K562 (cell line): ENCODE measurements at regions not wholly inside any gene's neighbourhood (a gene's known extent, or its start where the extent isn't known, plus 50 kb on each side); places are given as distances from the start of the nearest gene placed in this dataset.

Experiments used
- ATAC-seq: fragments of 200-7000 bp; cut with Tn5 transposase; 3 replicates; pipeline ENCODE4 v1.9.1; 2020; ENCODE audit warnings: moderate library complexity
- BruUV-seq: library from RNA; stranded (reverse); fragments of 400-500 nt; replicated peaks from 2 replicates; lab custom pipeline; 2021; lab: Mats Ljungman, UMichigan
- CTCF ChIA-PET: fragments of 300-600 bp; formaldehyde crosslinking; extraction: SDS; loops from one replicate; lab custom pipeline; 2021; ENCODE audit warnings: low intra/inter-chr PET ratio; lab: Yijun Ruan, JAX
- POLR2A ChIA-PET: fragments of 300-600, 350-650 bp; sonication (Branson Sonifier 250); formaldehyde crosslinking; extraction: SDS; loops from one replicate; lab custom pipeline; 2021; ENCODE audit warnings: antibody characterized with exemption, inconsistent platforms; lab: Yijun Ruan, JAX
- DNase-seq, 4 experiments: peaks; one replicate each; pipeline versions ENCODE4 v3.0.0 to v3.0.0-alpha.2; 2011 to 2018; ENCODE audit warnings: low spot score in 3 of 4, mixed read lengths in 3 of 4; ENCODE audit errors: extremely low read depth in 1 of 4
- FAIRE-seq: peaks from 2 replicates; lab custom pipeline; 2011; peaks lifted over from hg19 to GRCh38; lab: Jason Lieb, UNC
- H2AFZ ChIP-seq: 2 replicates; pipeline ENCODE4 v1.6.0; 2011; ENCODE audit warnings: low read depth, low read length, control low read depth, inconsistent platforms
- H3K27ac ChIP-seq: fragments of 200-600 bp; 3 replicates; pipeline ENCODE4 v1.8.0; 2011; ENCODE audit warnings: low read depth, mild to moderate bottlenecking, control low read depth, inconsistent platforms, low read length, moderate library complexity, mixed read lengths; ENCODE audit errors: extremely low read depth
- H3K27me3 ChIP-seq, 2 experiments: fragments of 300-600 bp in 1 of 2; 2 replicates in 1 of 2; 3 replicates in 1 of 2; pipeline versions ENCODE4 v1.6.0 to v1.8.0; 2011; ENCODE audit warnings: inconsistent platforms in 2 of 2, low read length in 2 of 2, mild to moderate bottlenecking in 1 of 2, mixed read lengths in 1 of 2, moderate library complexity in 1 of 2; ENCODE audit not compliant: control insufficient read depth in 2 of 2, insufficient read depth in 2 of 2
- H3K36me3 ChIP-seq: fragments of 300-600 bp; 3 replicates; pipeline ENCODE4 v1.8.0; 2011; ENCODE audit warnings: mild to moderate bottlenecking, low read length, inconsistent platforms; ENCODE audit not compliant: control insufficient read depth, insufficient read depth
- H3K4me1 ChIP-seq, 2 experiments: fragments of 200-600 bp in 1 of 2; replicated peaks in 1 of 2; 2 replicates in 1 of 2; 3 replicates in 1 of 2; pipeline versions ENCODE4 v1.5.1 to v1.8.0; 2011; ENCODE audit warnings: inconsistent platforms in 2 of 2, low read length in 2 of 2, mild to moderate bottlenecking in 1 of 2, mixed read lengths in 1 of 2, moderate library complexity in 1 of 2; ENCODE audit not compliant: control insufficient read depth in 2 of 2, insufficient read depth in 2 of 2
- H3K4me2 ChIP-seq: 2 replicates; pipeline ENCODE4 v1.6.1; 2011; ENCODE audit warnings: low read length, control low read depth, inconsistent platforms, mixed read lengths; ENCODE audit not compliant: insufficient read depth
- H3K4me3 ChIP-seq: fragments of 200-600 bp; sonication (generic), shearing (Covaris generic); 2 replicates; pipeline ENCODE4 v1.5.1; 2016; ENCODE audit warnings: control low read depth, inconsistent platforms
- H3K79me2 ChIP-seq: fragments of 200-600 bp; 3 replicates; pipeline ENCODE4 v1.8.0; 2011; ENCODE audit warnings: low read length, inconsistent platforms; ENCODE audit not compliant: control insufficient read depth, insufficient read depth
- H3K9ac ChIP-seq, 2 experiments: 2 replicates each; pipeline versions ENCODE4 v1.6.0 to v1.6.1; 2011; ENCODE audit warnings: low read depth in 2 of 2, low read length in 2 of 2, control low read depth in 1 of 2, inconsistent platforms in 1 of 2, mild to moderate bottlenecking in 1 of 2, mixed read lengths in 1 of 2; ENCODE audit not compliant: insufficient read depth in 1 of 2
- H3K9me1 ChIP-seq: one replicate; pipeline ENCODE4 v1.6.0; 2011; ENCODE audit warnings: inconsistent platforms, mild to moderate bottlenecking, low read length, moderate library complexity; ENCODE audit not compliant: control insufficient read depth, insufficient read depth
- H3K9me3 ChIP-seq: replicated peaks from 2 replicates; pipeline ENCODE4 v1.5.1; 2011; ENCODE audit warnings: low read depth, low read length, inconsistent platforms; ENCODE audit not compliant: control insufficient read depth, insufficient read depth
- H4K20me1 ChIP-seq: replicated peaks from 2 replicates; pipeline ENCODE4 v1.6.1; 2011; ENCODE audit warnings: low read length, inconsistent platforms, mixed read lengths; ENCODE audit not compliant: control insufficient read depth, insufficient read depth
- BRF1 ChIP-seq: IDR thresholded peaks from 3 replicates; pipeline ENCODE4 v1.6.1; 2011; ENCODE audit warnings: borderline replicate concordance, mild to moderate bottlenecking; ENCODE audit not compliant: insufficient read length; ENCODE audit errors: extremely low read depth
- HCFC1 ChIP-seq: IDR thresholded peaks from 2 replicates; pipeline ENCODE4 v1.6.1; 2012; ENCODE audit warnings: low read depth, low read length, improper control_type of control experiment
- MEF2D ChIP-seq: conservative IDR thresholded peaks from 2 replicates; pipeline ENCODE4 v1.6.1; 2016; ENCODE audit warnings: low read depth, missing genetic modification characterization, missing compliant biosample characterization
- MYNN ChIP-seq, 2 experiments: sonication (generic); formaldehyde crosslinking in 1 of 2; IDR thresholded peaks; 2 replicates each; pipeline versions ENCODE4 v1.5.0 to v1.6.1; 2016 to 2020; ENCODE audit warnings: antibody characterized with exemption in 1 of 2, missing genetic modification reagents in 1 of 2
- NR3C1 ChIP-seq: sonication (generic); formaldehyde crosslinking; IDR thresholded peaks from 2 replicates; pipeline ENCODE4 v1.8.1; 2022; ENCODE audit warnings: missing genetic modification reagents
- RAD21 ChIP-seq, 2 experiments: fragments of 250-450 bp in 1 of 2; fragments of 450-650 bp in 1 of 2; sonication (Bioruptor Pico) in 1 of 2; formaldehyde crosslinking in 1 of 2; IDR thresholded peaks in 1 of 2; conservative IDR thresholded peaks in 1 of 2; 2 replicates each; pipeline versions ENCODE4 v1.4.0 to v1.8.0; 2020 to 2022; ENCODE audit warnings: mild to moderate bottlenecking in 2 of 2, moderate library complexity in 1 of 2
- RBM17 ChIP-seq: fragments of 200-400 bp; formaldehyde crosslinking; IDR thresholded peaks from 2 replicates; pipeline ENCODE4 v1.6.1; 2017; ENCODE audit warnings: low read depth, mild to moderate bottlenecking, low read length, borderline replicate concordance
- TEAD4 ChIP-seq, 2 experiments: sonication (generic) in 1 of 2; formaldehyde crosslinking in 1 of 2; IDR thresholded peaks; 2 replicates each; pipeline versions ENCODE4 v1.6.1 to v1.8.0; 2012 to 2022; ENCODE audit warnings: borderline replicate concordance in 1 of 2, inconsistent platforms in 1 of 2, low read length in 1 of 2, mild to moderate bottlenecking in 1 of 2, missing genetic modification reagents in 1 of 2
- ZC3H8 ChIP-seq: fragments of 450-650 bp; IDR thresholded peaks from 2 replicates; pipeline ENCODE4 v1.6.1; 2017
- ZSCAN29 ChIP-seq: fragments of 450-650 bp; IDR thresholded peaks from 2 replicates; pipeline ENCODE4 v1.6.1; 2017
- WGBS: fragments of 100-300 bp; shearing (Covaris generic); methylation state at CpG from one replicate; pipeline ENCODE4 v1.1.6; 2016; ENCODE audit warnings: low coverage, mixed read lengths; ENCODE audit not compliant: insufficient coverage; ENCODE audit errors: missing lambda C conversion rate; 5-methylcytosine and 5-hydroxymethylcytosine counted together
- in situ Hi-C: fragments of 300-500 bp; cut with MboI; formaldehyde crosslinking; loops from 4 replicates; pipeline ENCODE4 v1.15.0; 2018; ENCODE audit warnings: inconsistent platforms, mixed read lengths
- intact Hi-C: fragments of 100-400 bp; cut with micrococcal nuclease; formaldehyde crosslinking; loops from 2 replicates; pipeline ENCODE4 v1.14.2; 2022
- TF ChIP-seq, protein P1 (sequence below): sonication (generic); formaldehyde crosslinking; IDR thresholded peaks from 2 replicates; pipeline ENCODE4 v1.8.0; 2023; ENCODE audit warnings: mild to moderate bottlenecking, missing genetic modification reagents

DNA sequence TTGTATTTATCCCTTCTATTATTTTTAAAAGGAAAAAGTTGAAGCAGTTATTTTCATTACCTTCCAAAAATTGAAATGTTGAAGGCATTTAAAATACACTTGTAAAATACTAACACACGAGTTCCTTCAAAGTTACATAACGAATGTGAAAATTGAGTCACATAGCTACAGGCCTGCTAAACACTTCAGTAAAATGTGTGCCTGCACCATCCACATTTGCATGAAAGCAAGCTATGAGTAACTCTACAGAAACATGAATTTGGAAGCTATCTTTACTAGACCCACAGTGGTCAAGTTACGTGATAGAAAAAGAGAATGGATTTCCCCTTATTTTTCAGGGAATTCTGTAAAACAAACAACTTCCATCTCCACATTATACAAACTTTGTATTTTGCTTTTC, 1148.8 kb upstream of the PCDH7 start:
- no peaks in the 10 kb centered on the region for H3K79me2 ChIP-seq
- H3K27me3 ChIP-seq, result no peaks in the 10 kb centered on the region
- no peak overlapping the region for H3K4me2 ChIP-seq
- in situ Hi-C loops, result no loop called here
- H3K4me1 ChIP-seq, result no peaks in the 10 kb centered on the region
- ATAC-seq (no peak), DNase-seq (no peak), FAIRE-seq (no peak)
- H3K9me1 ChIP-seq, result no peaks in the 10 kb centered on the region
- WGBS, result 0% methylated on average over 3 of the region's 3 CpGs
- no TSS peak for BruUV-seq
- CTCF ChIA-PET, result no interaction called here
- no peaks in the 10 kb centered on the region for H3K9me3 ChIP-seq
- H3K36me3 ChIP-seq, result no peaks in the 10 kb centered on the region
- TF ChIP-seq MEF2D (tag) (no peak), MYNN (IDR thresholded peaks at IDR 0.05) (no peak), MYNN (CRISPR knock-in tag; IDR thresholded peaks at IDR 0.05) (no peak), RBM17 (no peak)
- no peak overlapping the region for H2AFZ ChIP-seq
- no peak overlapping the region for H3K9ac ChIP-seq
- no peak overlapping the region for H3K4me3 ChIP-seq
- POLR2A ChIA-PET, result no interaction called here
- no peak overlapping the region for H3K27ac ChIP-seq
- intact Hi-C loops, result no loop called here
- no peaks in the 10 kb centered on the region for H4K20me1 ChIP-seq

DNA sequence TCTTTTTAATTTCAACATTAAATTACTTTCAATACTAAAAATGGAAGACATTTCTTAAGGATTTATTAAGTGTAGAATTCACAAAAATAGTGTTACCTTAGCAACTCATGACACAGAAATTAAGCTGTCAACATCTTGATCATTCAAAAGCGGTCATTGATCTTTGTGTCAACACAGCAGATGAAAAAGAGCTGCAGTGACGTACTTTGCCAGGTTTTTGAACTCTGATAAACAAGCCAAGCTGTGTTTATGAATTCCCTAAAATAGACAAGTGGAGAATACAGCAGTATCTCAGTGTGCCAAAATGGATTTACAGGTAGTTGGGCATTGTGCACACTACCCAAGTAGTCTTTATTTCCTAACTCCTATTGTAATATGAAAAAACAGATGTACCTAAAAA, 1141.8 kb upstream of the PCDH7 start:
- CTCF ChIA-PET, result no interaction called here
- 0% methylated on average over 2 of the region's 2 CpGs for WGBS
- H3K9ac ChIP-seq, result no peak overlapping the region
- H3K9me1 ChIP-seq, result no peaks in the 10 kb centered on the region
- ATAC-seq (no peak), FAIRE-seq (no peak), DNase-seq (no peak)
- intact Hi-C loops (no loop called here), in situ Hi-C loops (no loop called here)
- H3K36me3 ChIP-seq, result no peaks in the 10 kb centered on the region
- no peaks in the 10 kb centered on the region for H3K79me2 ChIP-seq
- H3K27ac ChIP-seq, result no peak overlapping the region
- H2AFZ ChIP-seq, result no peak overlapping the region
- no peaks in the 10 kb centered on the region for H3K27me3 ChIP-seq
- no peaks in the 10 kb centered on the region for H3K9me3 ChIP-seq
- BruUV-seq, result no TSS peak
- H3K4me3 ChIP-seq, result no peak overlapping the region
- no peak overlapping the region for H3K4me2 ChIP-seq
- no peaks in the 10 kb centered on the region for H3K4me1 ChIP-seq
- POLR2A ChIA-PET, result no interaction called here
- no peaks in the 10 kb centered on the region for H4K20me1 ChIP-seq
- TF ChIP-seq NR3C1 (CRISPR knock-in tag) (no peak), RAD21 (CRISPR knock-in tag; conservative IDR thresholded peaks at IDR 0.05 in 1 of 2, IDR thresholded peaks at IDR 0.05 in 1 of 2) (no peak), BRF1 (no peak), ZSCAN29 (no peak), ZC3H8 (no peak), HCFC1 (no peak), TEAD4 (IDR thresholded peaks at IDR 0.05; ENCODE audit: low read length) (no peak), TEAD4 (CRISPR knock-in tag; IDR thresholded peaks at IDR 0.05; ENCODE audit: borderline replicate concordance) (no peak)
- TF ChIP-seq, protein P1, sequence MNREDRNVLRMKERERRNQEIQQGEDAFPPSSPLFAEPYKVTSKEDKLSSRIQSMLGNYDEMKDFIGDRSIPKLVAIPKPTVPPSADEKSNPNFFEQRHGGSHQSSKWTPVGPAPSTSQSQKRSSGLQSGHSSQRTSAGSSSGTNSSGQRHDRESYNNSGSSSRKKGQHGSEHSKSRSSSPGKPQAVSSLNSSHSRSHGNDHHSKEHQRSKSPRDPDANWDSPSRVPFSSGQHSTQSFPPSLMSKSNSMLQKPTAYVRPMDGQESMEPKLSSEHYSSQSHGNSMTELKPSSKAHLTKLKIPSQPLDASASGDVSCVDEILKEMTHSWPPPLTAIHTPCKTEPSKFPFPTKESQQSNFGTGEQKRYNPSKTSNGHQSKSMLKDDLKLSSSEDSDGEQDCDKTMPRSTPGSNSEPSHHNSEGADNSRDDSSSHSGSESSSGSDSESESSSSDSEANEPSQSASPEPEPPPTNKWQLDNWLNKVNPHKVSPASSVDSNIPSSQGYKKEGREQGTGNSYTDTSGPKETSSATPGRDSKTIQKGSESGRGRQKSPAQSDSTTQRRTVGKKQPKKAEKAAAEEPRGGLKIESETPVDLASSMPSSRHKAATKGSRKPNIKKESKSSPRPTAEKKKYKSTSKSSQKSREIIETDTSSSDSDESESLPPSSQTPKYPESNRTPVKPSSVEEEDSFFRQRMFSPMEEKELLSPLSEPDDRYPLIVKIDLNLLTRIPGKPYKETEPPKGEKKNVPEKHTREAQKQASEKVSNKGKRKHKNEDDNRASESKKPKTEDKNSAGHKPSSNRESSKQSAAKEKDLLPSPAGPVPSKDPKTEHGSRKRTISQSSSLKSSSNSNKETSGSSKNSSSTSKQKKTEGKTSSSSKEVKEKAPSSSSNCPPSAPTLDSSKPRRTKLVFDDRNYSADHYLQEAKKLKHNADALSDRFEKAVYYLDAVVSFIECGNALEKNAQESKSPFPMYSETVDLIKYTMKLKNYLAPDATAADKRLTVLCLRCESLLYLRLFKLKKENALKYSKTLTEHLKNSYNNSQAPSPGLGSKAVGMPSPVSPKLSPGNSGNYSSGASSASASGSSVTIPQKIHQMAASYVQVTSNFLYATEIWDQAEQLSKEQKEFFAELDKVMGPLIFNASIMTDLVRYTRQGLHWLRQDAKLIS (CRISPR knock-in tag), result no peak
